ENCODE measurements at regions not wholly inside any gene's neighbourhood (a gene's known extent, or its start where the extent isn't known, plus 50 kb on each side); places are given as distances from the start of the nearest gene placed in this dataset.
A peak's percentile ranks its signal among the peaks of the same experiment; 100 is the strongest.

GRCh38 chr12:113726254-113726819 lies 239.8 kb downstream of the RBM19 start:
- Mint-ChIP-seq H3K9me3 (peaks cover 0 to 7% (median 0%) of the 10 kb centered on the region in 7 donors), H3K36me3 (no peaks in the 10 kb centered on the region), H3K27ac (peak overlapping the region in 2 of 7 donors; percentile 63 to 82), H3K27me3 (ENCODE audit: low read depth in 3 of 3) (peaks cover 0 to 5% (median 2%) of the 10 kb centered on the region in 3 donors), H3K4me3 (no peak overlapping the region), H3K4me1 (no peaks in the 10 kb centered on the region)
- H3K36me3 ChIP-seq (replicated peaks in 1 of 2; ENCODE audit: control insufficient read depth in 1 of 2, insufficient read depth in 2 of 2, low read length in 2 of 2): no peaks in the 10 kb centered on the region
- no peaks in the 10 kb centered on the region for H4K20me1 ChIP-seq (ENCODE audit: insufficient read depth, low read length)
- no peaks in the 10 kb centered on the region for H3K4me1 ChIP-seq (ENCODE audit: control insufficient read depth in 1 of 2, insufficient read depth in 2 of 2, low read length in 2 of 2)
- 100% methylated on average over 2 of the region's 6 CpGs for WGBS (ENCODE audit: insufficient coverage)
- H2AFZ ChIP-seq (ENCODE audit: insufficient read depth, low read depth, low read length, poor library complexity, severe bottlenecking): no peak overlapping the region
- TF ChIP-seq CTCF (IDR thresholded peaks at IDR 0.05): no peak
- no peaks in the 10 kb centered on the region for H3K9me3 ChIP-seq (replicated peaks in 1 of 2; ENCODE audit: control insufficient read depth in 1 of 2, insufficient read depth in 1 of 2, low read length in 2 of 2)
- no peak overlapping the region for H3K9ac ChIP-seq (ENCODE audit: insufficient read depth, low read length, poor library complexity, severe bottlenecking)
- no peak overlapping the region for H3K4me3 ChIP-seq (replicated peaks in 1 of 3; ENCODE audit: low read depth in 2 of 3, low read length in 3 of 3)
- intact Hi-C loops (cut with micrococcal nuclease): no loop called here
- DNase-seq: no peak
- no peaks in the 10 kb centered on the region for H3K79me2 ChIP-seq (ENCODE audit: insufficient read depth, low read length)
- H3K27me3 ChIP-seq (ENCODE audit: control insufficient read depth in 2 of 2, insufficient read depth in 2 of 2, low read length in 2 of 2): no peaks in the 10 kb centered on the region
- no peak overlapping the region for H3K4me2 ChIP-seq (replicated peaks; ENCODE audit: extremely low read depth, low read length, poor library complexity, severe bottlenecking)
- no peak overlapping the region for H3K27ac ChIP-seq (ENCODE audit: low read depth in 1 of 2, low read length in 2 of 2)

- TF ChIP-seq CTCF (IDR thresholded peaks at IDR 0.05): no peak
- Mint-ChIP-seq H3K27ac (no peak overlapping the region), H3K4me3 (no peak overlapping the region), H3K4me1 (no peaks in the 10 kb centered on the region), H3K9me3 (peaks cover 0 to 7% (median 0%) of the 10 kb centered on the region in 7 donors), H3K36me3 (no peaks in the 10 kb centered on the region), H3K27me3 (ENCODE audit: low read depth in 3 of 3) (peaks cover 0 to 8% (median 5%) of the 10 kb centered on the region in 3 donors)
- H3K9ac ChIP-seq (ENCODE audit: insufficient read depth, low read length, poor library complexity, severe bottlenecking): no peak overlapping the region
- WGBS (ENCODE audit: insufficient coverage): 94% methylated on average over 2 of the region's 2 CpGs
- H3K36me3 ChIP-seq (replicated peaks in 1 of 2; ENCODE audit: control insufficient read depth in 1 of 2, insufficient read depth in 2 of 2, low read length in 2 of 2): no peaks in the 10 kb centered on the region
- no peak overlapping the region for H3K27ac ChIP-seq (ENCODE audit: low read depth in 1 of 2, low read length in 2 of 2)
- no peaks in the 10 kb centered on the region for H3K79me2 ChIP-seq (ENCODE audit: insufficient read depth, low read length)
- H3K4me3 ChIP-seq (replicated peaks in 1 of 3; ENCODE audit: low read depth in 2 of 3, low read length in 3 of 3): no peak overlapping the region
- DNase-seq: no peak
- no peak overlapping the region for H2AFZ ChIP-seq (ENCODE audit: insufficient read depth, low read depth, low read length, poor library complexity, severe bottlenecking)
- H3K4me2 ChIP-seq (replicated peaks; ENCODE audit: extremely low read depth, low read length, poor library complexity, severe bottlenecking): no peak overlapping the region
- no peaks in the 10 kb centered on the region for H3K4me1 ChIP-seq (ENCODE audit: control insufficient read depth in 1 of 2, insufficient read depth in 2 of 2, low read length in 2 of 2)
- no peaks in the 10 kb centered on the region for H4K20me1 ChIP-seq (ENCODE audit: insufficient read depth, low read length)
- H3K27me3 ChIP-seq (ENCODE audit: control insufficient read depth in 2 of 2, insufficient read depth in 2 of 2, low read length in 2 of 2): no peaks in the 10 kb centered on the region
- H3K9me3 ChIP-seq (replicated peaks in 1 of 2; ENCODE audit: control insufficient read depth in 1 of 2, insufficient read depth in 1 of 2, low read length in 2 of 2): no peaks in the 10 kb centered on the region
- intact Hi-C loops (cut with micrococcal nuclease): no loop called here
Observed at GRCh38 chr12:113725557-113725876, 240.6 kb downstream of the RBM19 start.

All from CD14-positive monocyte (primary cell).